ENCODE measurements at regions not wholly inside any gene's neighbourhood (a gene's known extent, or its start where the extent isn't known, plus 50 kb on each side); places are given as distances from the start of the nearest gene placed in this dataset.

- Histone ChIP-seq H3K4me3 (ENCODE audit: low read depth, low read length) (no peak overlapping the region), H3K36me3 (ENCODE audit: control insufficient read depth, insufficient read depth, low read length) (no peaks in the 10 kb centered on the region), H3K27me3 (ENCODE audit: control insufficient read depth, insufficient read depth, low read length) (no peaks in the 10 kb centered on the region)
- DNase-seq (ENCODE audit: low read depth) = peak; percentile 32
- TF ChIP-seq, protein P1, sequence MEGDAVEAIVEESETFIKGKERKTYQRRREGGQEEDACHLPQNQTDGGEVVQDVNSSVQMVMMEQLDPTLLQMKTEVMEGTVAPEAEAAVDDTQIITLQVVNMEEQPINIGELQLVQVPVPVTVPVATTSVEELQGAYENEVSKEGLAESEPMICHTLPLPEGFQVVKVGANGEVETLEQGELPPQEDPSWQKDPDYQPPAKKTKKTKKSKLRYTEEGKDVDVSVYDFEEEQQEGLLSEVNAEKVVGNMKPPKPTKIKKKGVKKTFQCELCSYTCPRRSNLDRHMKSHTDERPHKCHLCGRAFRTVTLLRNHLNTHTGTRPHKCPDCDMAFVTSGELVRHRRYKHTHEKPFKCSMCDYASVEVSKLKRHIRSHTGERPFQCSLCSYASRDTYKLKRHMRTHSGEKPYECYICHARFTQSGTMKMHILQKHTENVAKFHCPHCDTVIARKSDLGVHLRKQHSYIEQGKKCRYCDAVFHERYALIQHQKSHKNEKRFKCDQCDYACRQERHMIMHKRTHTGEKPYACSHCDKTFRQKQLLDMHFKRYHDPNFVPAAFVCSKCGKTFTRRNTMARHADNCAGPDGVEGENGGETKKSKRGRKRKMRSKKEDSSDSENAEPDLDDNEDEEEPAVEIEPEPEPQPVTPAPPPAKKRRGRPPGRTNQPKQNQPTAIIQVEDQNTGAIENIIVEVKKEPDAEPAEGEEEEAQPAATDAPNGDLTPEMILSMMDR (IDR thresholded peaks at IDR 0.05; ENCODE audit: insufficient read depth, low read length, poor library complexity, severe bottlenecking) = no peak
These were observed 105.0 kb upstream of the NR0B1 start for GRCh38 chrX:30414144-30414543.

GRCh38 chrX:30402366-30402765 is 93.2 kb upstream of the NR0B1 start:
- H3K4me3 ChIP-seq (ENCODE audit: low read depth, low read length) = no peak overlapping the region
- TF ChIP-seq, protein P1 (IDR thresholded peaks at IDR 0.05; ENCODE audit: insufficient read depth, low read length, poor library complexity, severe bottlenecking) = no peak
- no peak for DNase-seq (ENCODE audit: low read depth)
- H3K27me3 ChIP-seq (ENCODE audit: control insufficient read depth, insufficient read depth, low read length) = no peaks in the 10 kb centered on the region
- H3K36me3 ChIP-seq (ENCODE audit: control insufficient read depth, insufficient read depth, low read length) = no peaks in the 10 kb centered on the region

GRCh38 chrX:30388325-30388724 is 79.1 kb upstream of the NR0B1 start:
- Histone ChIP-seq H3K36me3 (ENCODE audit: control insufficient read depth, insufficient read depth, low read length) (no peaks in the 10 kb centered on the region), H3K27me3 (ENCODE audit: control insufficient read depth, insufficient read depth, low read length) (no peaks in the 10 kb centered on the region), H3K4me3 (ENCODE audit: low read depth, low read length) (no peak overlapping the region)
- DNase-seq (ENCODE audit: low read depth) = no peak
- TF ChIP-seq, protein P1 (IDR thresholded peaks at IDR 0.05; ENCODE audit: insufficient read depth, low read length, poor library complexity, severe bottlenecking) = no peak

- TF ChIP-seq, protein P1 (IDR thresholded peaks at IDR 0.05; ENCODE audit: insufficient read depth, low read length, poor library complexity, severe bottlenecking) = no peak
- no peak overlapping the region for H3K4me3 ChIP-seq (ENCODE audit: low read depth, low read length)
- peak; percentile 14 for DNase-seq (ENCODE audit: low read depth)
- H3K27me3 ChIP-seq (ENCODE audit: control insufficient read depth, insufficient read depth, low read length) = no peaks in the 10 kb centered on the region
- no peaks in the 10 kb centered on the region for H3K36me3 ChIP-seq (ENCODE audit: control insufficient read depth, insufficient read depth, low read length)
These were observed 64.8 kb upstream of the NR0B1 start for GRCh38 chrX:30373951-30374350.

- TF ChIP-seq, protein P1 (IDR thresholded peaks at IDR 0.05; ENCODE audit: insufficient read depth, low read length, poor library complexity, severe bottlenecking) = no peak
- Histone ChIP-seq H3K4me3 (ENCODE audit: low read depth, low read length) (no peak overlapping the region), H3K36me3 (ENCODE audit: control insufficient read depth, insufficient read depth, low read length) (no peaks in the 10 kb centered on the region), H3K27me3 (ENCODE audit: control insufficient read depth, insufficient read depth, low read length) (no peaks in the 10 kb centered on the region)
- peak; percentile 5 for DNase-seq (ENCODE audit: low read depth)
These were observed 64.3 kb upstream of the NR0B1 start for GRCh38 chrX:30373479-30373878.

GRCh38 chrX:30364229-30364628 is 55.0 kb upstream of the NR0B1 start:
- TF ChIP-seq, protein P1 (IDR thresholded peaks at IDR 0.05; ENCODE audit: insufficient read depth, low read length, poor library complexity, severe bottlenecking) = no peak
- no peaks in the 10 kb centered on the region for H3K36me3 ChIP-seq (ENCODE audit: control insufficient read depth, insufficient read depth, low read length)
- H3K4me3 ChIP-seq (ENCODE audit: low read depth, low read length) = no peak overlapping the region
- DNase-seq (ENCODE audit: low read depth) = no peak
- no peaks in the 10 kb centered on the region for H3K27me3 ChIP-seq (ENCODE audit: control insufficient read depth, insufficient read depth, low read length)

Data from kidney epithelial cell (primary cell).